ENCODE measurements at regions not wholly inside any gene's neighbourhood (a gene's known extent, or its start where the extent isn't known, plus 50 kb on each side); places are given as distances from the start of the nearest gene placed in this dataset.

- DNase-seq (ENCODE audit: low read depth in 1 of 2, low spot score in 2 of 2) (no peak), FAIRE-seq (no peak)
- no peak overlapping the region for H2BK12ac ChIP-seq (ENCODE audit: low read depth, low read length)
- no peaks in the 10 kb centered on the region for H3K9me3 ChIP-seq (ENCODE audit: insufficient read depth in 2 of 2, low read depth in 1 of 2, low read length in 1 of 2)
- no peaks in the 10 kb centered on the region for H3K79me2 ChIP-seq (ENCODE audit: control insufficient read depth in 1 of 2, insufficient read depth in 2 of 2, low read length in 2 of 2)
- ChIA-PET POLR2A (ENCODE audit: partially characterized antibody) (no interaction called here), CTCF (ENCODE audit: partially characterized antibody) (interaction anchor here (1.0 to 2.5 kb wide), 3 partner anchors 9 to 377 kb away, joined by 3 to 8 read pairs (median 4); no protein-coding TSS in a partner anchor)
- no peak overlapping the region for H3K56ac ChIP-seq (replicated peaks; ENCODE audit: insufficient read length, low read depth, low read length)
- H4K91ac ChIP-seq (replicated peaks; ENCODE audit: insufficient read length, low read length): no peak overlapping the region
- no peak overlapping the region for H4K8ac ChIP-seq (ENCODE audit: extremely low read depth, insufficient read depth, low read length)
- no peaks in the 10 kb centered on the region for H3K4me1 ChIP-seq (replicated peaks in 1 of 4; ENCODE audit: control insufficient read depth in 3 of 4, insufficient read depth in 4 of 4, low read length in 3 of 4)
- H3K9ac ChIP-seq (replicated peaks in 1 of 4; ENCODE audit: extremely low read depth in 1 of 4, low read depth in 3 of 4, low read length in 3 of 4): no peak overlapping the region
- H3K23me2 ChIP-seq (ENCODE audit: low read depth, low read length): no peaks in the 10 kb centered on the region
- H4K20me1 ChIP-seq (replicated peaks in 1 of 2; ENCODE audit: control insufficient read depth in 1 of 2, insufficient read depth in 2 of 2, low read length in 2 of 2): no peaks in the 10 kb centered on the region
- H2AFZ ChIP-seq (ENCODE audit: low read length): no peak overlapping the region
- no peak overlapping the region for H3K23ac ChIP-seq (ENCODE audit: insufficient read length)
- H3K4ac ChIP-seq (replicated peaks; ENCODE audit: insufficient read length, low read depth, low read length): no peak overlapping the region
- H2AK5ac ChIP-seq (ENCODE audit: low read depth, low read length): no peak overlapping the region
- H3K4me2 ChIP-seq (ENCODE audit: insufficient read depth in 1 of 2, low read depth in 2 of 2, low read length in 2 of 2): no peak overlapping the region
- no peak overlapping the region for H3K27ac ChIP-seq (ENCODE audit: low read depth, low read length)
- no peaks in the 10 kb centered on the region for H3K27me3 ChIP-seq (replicated peaks in 1 of 4; ENCODE audit: control insufficient read depth in 3 of 4, extremely low read depth in 1 of 4, insufficient read depth in 3 of 4, low read length in 3 of 4)
- no peak overlapping the region for H4K5ac ChIP-seq (ENCODE audit: insufficient read length, low read depth, low read length)
- no peak overlapping the region for H2BK5ac ChIP-seq (ENCODE audit: low read depth, low read length)
- H3K36me3 ChIP-seq (ENCODE audit: control insufficient read depth in 2 of 4, insufficient read depth in 4 of 4, low read length in 3 of 4): no peaks in the 10 kb centered on the region
- no peak overlapping the region for H3K18ac ChIP-seq (ENCODE audit: extremely low read depth, low read length)
- H3K4me3 ChIP-seq (ENCODE audit: extremely low read depth in 1 of 4, insufficient read depth in 2 of 4, low read depth in 3 of 4, low read length in 4 of 4): no peak overlapping the region
- no peak overlapping the region for H2BK15ac ChIP-seq (ENCODE audit: low read length)
- no peaks in the 10 kb centered on the region for H3K79me1 ChIP-seq (ENCODE audit: low read depth, low read length)
- no peak overlapping the region for H2BK120ac ChIP-seq (replicated peaks; ENCODE audit: low read depth, low read length)
- no peak overlapping the region for H3K14ac ChIP-seq (ENCODE audit: insufficient read length)
- 93% methylated on average over 5 of the region's 5 CpGs; no CpG with 5 or more reads in 1 of the 2 experiments for WGBS, 2 experiments (ENCODE audit: extremely low coverage in 1 of 2, insufficient coverage in 1 of 2, insufficient read length in 1 of 2, insufficient replicate concordance in 2 of 2, low coverage in 1 of 2, low lambda C conversion rate in 2 of 2, missing lambda C conversion rate in 1 of 2)
- no peak overlapping the region for H2BK20ac ChIP-seq (ENCODE audit: low read length)
- TF ChIP-seq TEAD4 (IDR thresholded peaks at IDR 0.05; ENCODE audit: low read depth, low read length): no peak
- TF ChIP-seq CBX8 (IDR thresholded peaks at IDR 0.05; ENCODE audit: borderline replicate concordance, low read depth, low read length): no peak
These were observed 322.3 kb upstream of the TFPI start for GRCh38 chr2:187876554-187876953.

All from H1 (cell line).